ENCODE measurements at regions not wholly inside any gene's neighbourhood (a gene's known extent, or its start where the extent isn't known, plus 50 kb on each side); places are given as distances from the start of the nearest gene placed in this dataset.

- no peak overlapping the region for H3K27ac ChIP-seq
- H3K9me3 ChIP-seq = no peaks in the 10 kb centered on the region
- no peaks in the 10 kb centered on the region for H3K4me1 ChIP-seq
- no peak for TF ChIP-seq CTCF (IDR thresholded peaks at IDR 0.05)
- H3K36me3 ChIP-seq = no peaks in the 10 kb centered on the region
- no peaks in the 10 kb centered on the region for H3K27me3 ChIP-seq
- H3K4me3 ChIP-seq = no peak overlapping the region
- intact Hi-C loops (cut with DNase I; ENCODE audit: low total_unique reads) = no loop called here
- DNase-seq = no peak
These were observed 590.0 kb downstream of the FAT4 start for GRCh38 chr4:125904802-125905201.

DNA sequence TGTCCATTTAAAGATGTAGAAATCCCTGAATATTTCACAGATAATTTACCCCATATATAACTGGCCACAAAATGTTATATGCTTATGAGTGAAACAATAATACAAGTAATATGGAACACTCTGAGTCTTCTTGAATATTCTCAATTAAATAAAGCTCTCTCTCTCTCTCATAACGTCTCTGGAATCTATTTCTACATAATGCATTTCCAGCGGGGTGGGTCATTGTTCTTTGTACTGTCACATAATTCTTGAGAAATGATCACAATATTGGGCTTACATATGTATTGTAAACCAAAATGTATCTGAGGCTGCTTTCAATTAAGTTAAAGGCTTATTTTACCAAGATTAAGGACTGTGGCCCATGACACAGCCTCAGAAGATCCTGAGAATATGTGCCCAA is 596.3 kb downstream of the FAT4 start:
- H3K36me3 ChIP-seq = no peaks in the 10 kb centered on the region
- H3K4me3 ChIP-seq = no peak overlapping the region
- intact Hi-C loops (cut with DNase I; ENCODE audit: low total_unique reads) = no loop called here
- DNase-seq = no peak
- H3K9me3 ChIP-seq = no peaks in the 10 kb centered on the region
- no peaks in the 10 kb centered on the region for H3K27me3 ChIP-seq
- TF ChIP-seq CTCF (IDR thresholded peaks at IDR 0.05) = no peak
- no peaks in the 10 kb centered on the region for H3K4me1 ChIP-seq
- no peak overlapping the region for H3K27ac ChIP-seq

GRCh38 chr4:125911481-125911880 is 596.7 kb downstream of the FAT4 start:
- no peaks in the 10 kb centered on the region for H3K9me3 ChIP-seq
- intact Hi-C loops (cut with DNase I; ENCODE audit: low total_unique reads) = no loop called here
- DNase-seq = no peak
- H3K4me3 ChIP-seq = no peak overlapping the region
- no peaks in the 10 kb centered on the region for H3K4me1 ChIP-seq
- no peaks in the 10 kb centered on the region for H3K36me3 ChIP-seq
- TF ChIP-seq CTCF (IDR thresholded peaks at IDR 0.05) = no peak
- H3K27me3 ChIP-seq = no peaks in the 10 kb centered on the region
- H3K27ac ChIP-seq = no peak overlapping the region

- no peaks in the 10 kb centered on the region for H3K36me3 ChIP-seq
- intact Hi-C loops (cut with DNase I; ENCODE audit: low total_unique reads) = no loop called here
- TF ChIP-seq CTCF (IDR thresholded peaks at IDR 0.05) = no peak
- H3K4me3 ChIP-seq = no peak overlapping the region
- no peaks in the 10 kb centered on the region for H3K4me1 ChIP-seq
- no peak for DNase-seq
- no peak overlapping the region for H3K27ac ChIP-seq
- H3K27me3 ChIP-seq = no peaks in the 10 kb centered on the region
- no peaks in the 10 kb centered on the region for H3K9me3 ChIP-seq
These were observed 602.8 kb downstream of the FAT4 start for GRCh38 chr4:125917559-125917958.

GRCh38 chr4:125928652-125929051 is 613.9 kb downstream of the FAT4 start:
- DNase-seq = no peak
- intact Hi-C loops (cut with DNase I; ENCODE audit: low total_unique reads) = no loop called here
- H3K9me3 ChIP-seq = peaks cover 0 to 5% (median 0%) of the 10 kb centered on the region in 3 donors
- H3K27ac ChIP-seq = no peak overlapping the region
- no peak for TF ChIP-seq CTCF (IDR thresholded peaks at IDR 0.05)
- no peaks in the 10 kb centered on the region for H3K4me1 ChIP-seq
- H3K4me3 ChIP-seq = no peak overlapping the region
- H3K36me3 ChIP-seq = no peaks in the 10 kb centered on the region
- H3K27me3 ChIP-seq = no peaks in the 10 kb centered on the region

- TF ChIP-seq CTCF (IDR thresholded peaks at IDR 0.05) = no peak
- no peaks in the 10 kb centered on the region for H3K4me1 ChIP-seq
- no peak for DNase-seq
- no peaks in the 10 kb centered on the region for H3K36me3 ChIP-seq
- H3K4me3 ChIP-seq = no peak overlapping the region
- peaks cover 0 to 14% (median 4%) of the 10 kb centered on the region in 3 donors for H3K9me3 ChIP-seq
- intact Hi-C loops (cut with DNase I; ENCODE audit: low total_unique reads) = no loop called here
- no peaks in the 10 kb centered on the region for H3K27me3 ChIP-seq
- no peak overlapping the region for H3K27ac ChIP-seq
These were observed 623.8 kb downstream of the FAT4 start for GRCh38 chr4:125938541-125938940.
